HG02970 (cell line): ENCODE measurements at regions not wholly inside any gene's neighbourhood (a gene's known extent, or its start where the extent isn't known, plus 50 kb on each side); places are given as distances from the start of the nearest gene placed in this dataset.

Experiments
- ATAC-seq: cut with Tn5 transposase; IDR thresholded peaks from one replicate; pipeline ENCODE4 v1.9.1; 2021; ENCODE audit warnings: mild to moderate bottlenecking, moderate library complexity, moderate number of reproducible peaks; ENCODE audit not compliant: unreplicated experiment, low FRiP score

- ATAC-seq, result no peak
Observed at GRCh38 chr3:170784406-170784805, 85.6 kb downstream of the RPL22L1 start.

GRCh38 chr3:170780955-170781354, 89.0 kb downstream of the RPL22L1 start:
- no peak for ATAC-seq

GRCh38 chr3:170780471-170780870, 89.5 kb downstream of the RPL22L1 start:
- no peak for ATAC-seq

GRCh38 chr3:170778240-170779217, 91.5 kb downstream of the RPL22L1 start:
- ATAC-seq, result no peak

- no peak for ATAC-seq
Observed at GRCh38 chr3:170777564-170777926, 92.5 kb downstream of the RPL22L1 start.

- no peak for ATAC-seq
Observed at GRCh38 chr3:170776887-170777563, 93.0 kb downstream of the RPL22L1 start.

GRCh38 chr3:170773682-170774425, 96.1 kb downstream of the RPL22L1 start:
- ATAC-seq, result no peak

GRCh38 chr3:170772175-170772574, 97.8 kb downstream of the RPL22L1 start:
- no peak for ATAC-seq

GRCh38 chr3:170768334-170768801, 101.6 kb downstream of the RPL22L1 start:
- no peak for ATAC-seq

GRCh38 chr3:170767576-170767941, 102.4 kb downstream of the RPL22L1 start:
- no peak for ATAC-seq

GRCh38 chr3:170766823-170767575, 103.0 kb downstream of the RPL22L1 start:
- ATAC-seq, result no peak

GRCh38 chr3:170766253-170766652, 103.7 kb downstream of the RPL22L1 start:
- no peak for ATAC-seq

GRCh38 chr3:170765419-170766078, 104.4 kb downstream of the RPL22L1 start:
- ATAC-seq, result no peak

- no peak for ATAC-seq
Observed at GRCh38 chr3:170764017-170764416, 106.0 kb downstream of the RPL22L1 start.

GRCh38 chr3:170762064-170762463, 107.9 kb downstream of the RPL22L1 start:
- ATAC-seq, result no peak

- no peak for ATAC-seq
Observed at GRCh38 chr3:170761103-170761502, 108.9 kb downstream of the RPL22L1 start.

- ATAC-seq, result no peak
Observed at GRCh38 chr3:170760174-170760526, 109.8 kb downstream of the RPL22L1 start.

- ATAC-seq, result no peak
Observed at GRCh38 chr3:170759511-170760173, 110.4 kb downstream of the RPL22L1 start.

- no peak for ATAC-seq
Observed at GRCh38 chr3:170757038-170757437, 113.0 kb downstream of the RPL22L1 start.
